HG02973 (cell line): ENCODE measurements at regions not wholly inside any gene's neighbourhood (a gene's known extent, or its start where the extent isn't known, plus 50 kb on each side); places are given as distances from the start of the nearest gene placed in this dataset.

ENCODE experiments used
- ATAC-seq: cut with Tn5 transposase; IDR thresholded peaks from one replicate; pipeline ENCODE4 v1.9.1; 2021; ENCODE audit warnings: moderate library complexity; ENCODE audit not compliant: unreplicated experiment

- no peak for ATAC-seq
Observed at GRCh38 chr2:228261546-228261945, 80.1 kb upstream of the SPHKAP start.

GRCh38 chr2:228257379-228257778 lies 75.9 kb upstream of the SPHKAP start:
- ATAC-seq, result no peak

GRCh38 chr2:228253752-228254151 lies 72.3 kb upstream of the SPHKAP start:
- no peak for ATAC-seq

GRCh38 chr2:228247335-228247734 lies 65.8 kb upstream of the SPHKAP start:
- ATAC-seq, result no peak

- ATAC-seq, result no peak
Observed at GRCh38 chr2:228245601-228246000, 64.1 kb upstream of the SPHKAP start.

GRCh38 chr2:228242591-228242990 lies 61.1 kb upstream of the SPHKAP start:
- ATAC-seq, result no peak

GRCh38 chr2:228239907-228240561 lies 58.5 kb upstream of the SPHKAP start:
- ATAC-seq, result no peak

- ATAC-seq, result no peak
Observed at GRCh38 chr2:228239207-228239906, 57.9 kb upstream of the SPHKAP start.
